ENCODE measurements at regions not wholly inside any gene's neighbourhood (a gene's known extent, or its start where the extent isn't known, plus 50 kb on each side); places are given as distances from the start of the nearest gene placed in this dataset.
"Not testable (repeated sequence)": the region's sequence is repeated elsewhere in the genome, so short reads cannot be mapped to it uniquely, and the experiment has no call there.

GRCh38 chrX:933611-934010 lies 278.8 kb downstream of the CRLF2 start:
- in situ Hi-C loops (cut with HindIII; ENCODE audit: low pct_unique_long_range_greater_than_20kb, low sequenced_read_pairs): no loop called here
- no peak for DNase-seq (ENCODE audit: low read depth)

DNA sequence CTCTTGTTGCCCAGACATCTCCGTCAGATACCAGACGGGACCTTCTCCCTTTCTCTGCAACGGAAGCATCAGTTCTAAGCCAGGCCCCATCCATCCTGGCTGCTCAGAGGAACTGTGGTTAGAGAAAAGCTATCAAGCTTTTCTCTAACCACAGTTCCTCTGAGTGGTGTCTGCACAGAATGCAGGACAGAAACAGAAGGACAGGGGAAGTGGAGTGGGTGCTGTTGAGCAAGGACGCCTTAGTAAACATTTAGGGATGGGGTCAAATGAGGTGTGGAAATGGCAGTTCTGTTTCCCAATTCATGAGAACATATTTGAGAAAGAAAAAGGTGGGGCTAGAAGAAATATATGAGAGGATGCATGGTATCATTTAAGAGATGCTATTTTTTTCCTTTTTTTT lies 283.8 kb downstream of the CRLF2 start:
- in situ Hi-C loops (cut with HindIII; ENCODE audit: low pct_unique_long_range_greater_than_20kb, low sequenced_read_pairs): no loop called here
- DNase-seq (ENCODE audit: low read depth): no peak

DNA sequence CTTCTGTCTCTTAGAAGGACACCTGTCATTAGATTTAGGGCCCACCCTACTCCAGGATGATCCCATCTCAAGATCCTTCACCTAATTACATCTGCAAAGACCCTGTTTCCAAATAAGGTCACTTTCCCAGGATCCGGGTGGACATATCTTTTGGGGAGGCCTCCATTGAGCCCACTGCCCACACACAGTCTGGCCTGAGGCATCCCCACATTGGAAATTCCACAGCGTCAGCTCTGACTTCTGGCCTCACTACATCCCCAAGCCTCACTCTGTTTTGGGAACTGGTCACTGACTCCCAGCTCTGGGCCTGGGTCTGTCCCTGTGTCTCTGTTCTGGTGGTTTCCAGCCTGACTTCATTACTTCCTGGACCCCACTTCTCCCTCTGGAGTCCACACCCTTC lies 285.5 kb downstream of the CRLF2 start:
- in situ Hi-C loops (cut with HindIII; ENCODE audit: low pct_unique_long_range_greater_than_20kb, low sequenced_read_pairs): no loop called here
- no peak for DNase-seq (ENCODE audit: low read depth)

DNA sequence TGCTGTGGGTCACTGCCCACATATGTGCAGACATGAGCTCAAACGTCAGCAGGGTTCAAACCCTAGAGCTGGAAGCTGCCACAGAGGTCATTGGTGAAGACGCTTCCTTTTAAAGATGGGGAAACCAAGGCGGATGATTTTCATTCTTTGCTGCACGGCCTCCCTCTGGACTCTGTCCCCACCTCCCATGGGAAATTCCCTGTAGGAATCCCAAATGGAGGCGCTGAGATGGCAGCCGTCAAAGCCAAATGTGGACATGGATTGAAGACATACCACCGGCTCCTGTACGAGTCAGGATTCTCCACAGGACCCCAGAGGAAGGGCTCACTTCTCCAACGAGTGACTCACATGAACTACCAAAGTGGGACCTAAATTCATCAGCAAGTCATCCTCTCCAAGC lies 286.4 kb downstream of the CRLF2 start:
- DNase-seq (ENCODE audit: low read depth): no peak
- in situ Hi-C loops (cut with HindIII; ENCODE audit: low pct_unique_long_range_greater_than_20kb, low sequenced_read_pairs): no loop called here

GRCh38 chrX:925652-926061 lies 286.8 kb downstream of the CRLF2 start:
- in situ Hi-C loops (cut with HindIII; ENCODE audit: low pct_unique_long_range_greater_than_20kb, low sequenced_read_pairs): no loop called here
- DNase-seq (ENCODE audit: low read depth): no peak

DNA sequence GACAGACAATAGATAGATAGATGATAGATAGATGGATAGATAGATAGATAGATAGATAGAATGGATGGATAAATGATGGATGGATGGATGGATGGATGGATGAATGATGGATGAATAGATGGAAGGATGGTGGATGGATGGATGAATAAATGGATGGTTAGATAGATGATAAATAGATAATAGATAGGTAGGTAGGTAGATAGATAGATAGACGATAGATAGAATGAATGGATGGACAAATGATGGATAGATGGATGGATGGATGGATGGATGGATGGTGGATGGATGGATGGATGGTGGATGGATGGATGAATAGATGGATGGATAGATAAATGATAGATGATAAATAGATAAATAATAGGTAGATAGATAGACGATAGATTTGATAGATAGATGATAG lies 287.4 kb downstream of the CRLF2 start:
- DNase-seq (ENCODE audit: low read depth): no peak
- in situ Hi-C loops (cut with HindIII; ENCODE audit: low pct_unique_long_range_greater_than_20kb, low sequenced_read_pairs): no loop called here

DNA sequence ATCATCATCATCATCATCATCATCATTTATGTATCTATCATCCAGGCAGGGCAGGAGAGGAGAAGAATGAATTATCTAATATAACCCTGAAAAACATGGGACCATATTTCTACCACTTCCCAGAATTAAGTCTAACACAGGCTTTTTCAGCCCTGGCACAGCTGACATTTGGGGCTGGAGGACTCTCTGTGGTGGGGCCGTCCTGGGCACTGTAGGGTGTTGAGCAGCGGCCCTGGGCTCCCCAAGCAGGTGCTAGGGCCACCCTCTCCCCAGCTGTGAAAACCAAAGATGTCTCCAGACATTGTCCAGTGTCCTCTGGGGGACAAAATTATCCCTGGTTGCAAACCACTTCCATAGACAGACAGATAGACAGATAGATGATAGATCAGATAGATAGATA lies 288.4 kb downstream of the CRLF2 start:
- DNase-seq (ENCODE audit: low read depth): no peak
- in situ Hi-C loops (cut with HindIII; ENCODE audit: low pct_unique_long_range_greater_than_20kb, low sequenced_read_pairs): no loop called here

- in situ Hi-C loops (cut with HindIII; ENCODE audit: low pct_unique_long_range_greater_than_20kb, low sequenced_read_pairs): no loop called here
Measured at GRCh38 chrX:920234-920799, 289.7 kb downstream of the SHOX start.

DNA sequence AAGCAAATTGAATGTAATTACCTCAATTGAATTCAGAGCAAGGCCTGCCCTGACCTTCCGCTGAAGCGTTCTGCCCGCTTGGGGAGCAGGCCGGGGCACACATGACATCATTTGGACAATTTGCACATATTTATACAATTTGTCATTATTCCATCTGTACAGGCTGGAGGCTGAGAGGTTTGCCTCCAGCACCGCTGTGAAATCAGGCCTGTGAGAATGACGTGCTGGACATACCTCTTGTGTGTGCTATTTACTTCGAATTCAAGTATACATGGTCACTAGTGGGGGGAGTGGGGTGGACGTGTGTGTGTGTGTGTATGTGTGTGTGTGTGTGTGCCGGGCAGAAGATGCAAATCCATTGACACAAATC lies 285.6 kb downstream of the SHOX start:
- in situ Hi-C loops (cut with HindIII; ENCODE audit: low pct_unique_long_range_greater_than_20kb, low sequenced_read_pairs): no loop called here
- DNase-seq (ENCODE audit: low read depth): no peak

More at GRCh38 chrX:920234-920799, 289.7 kb downstream of the SHOX start:
- peak; percentile 35 for DNase-seq (ENCODE audit: low read depth)

- DNase-seq (ENCODE audit: low read depth): no peak
- in situ Hi-C loops (cut with HindIII; ENCODE audit: low pct_unique_long_range_greater_than_20kb, low sequenced_read_pairs): no loop called here
Measured at GRCh38 chrX:915427-916229, 285.0 kb downstream of the SHOX start.

GRCh38 chrX:914206-914605 lies 283.6 kb downstream of the SHOX start:
- in situ Hi-C loops (cut with HindIII; ENCODE audit: low pct_unique_long_range_greater_than_20kb, low sequenced_read_pairs): no loop called here
- no peak for DNase-seq (ENCODE audit: low read depth)

DNA sequence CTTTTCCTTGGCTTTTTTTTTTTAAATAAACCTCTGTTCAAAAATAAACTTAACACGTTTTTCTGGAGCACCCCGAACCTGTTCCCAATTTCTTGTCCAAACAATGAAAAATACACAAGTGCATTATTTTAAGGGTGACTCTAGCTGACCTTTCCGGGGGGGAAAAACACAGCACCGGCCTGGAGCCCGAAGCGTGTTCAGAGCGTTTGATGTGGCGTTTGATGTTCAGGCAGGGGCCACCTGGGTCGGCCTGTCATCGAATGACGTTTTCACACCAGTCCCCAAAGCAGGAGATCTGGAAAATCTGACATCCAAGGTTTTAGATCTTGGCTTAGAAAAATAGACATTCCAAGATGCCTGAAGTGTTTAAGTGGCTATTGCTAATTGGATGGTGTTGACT lies 282.1 kb downstream of the SHOX start:
- no peak for DNase-seq (ENCODE audit: low read depth)
- in situ Hi-C loops (cut with HindIII; ENCODE audit: low pct_unique_long_range_greater_than_20kb, low sequenced_read_pairs): no loop called here

GRCh38 chrX:909068-909467 lies 278.5 kb downstream of the SHOX start:
- in situ Hi-C loops (cut with HindIII; ENCODE audit: low pct_unique_long_range_greater_than_20kb, low sequenced_read_pairs); DNase-seq (ENCODE audit: low read depth): not testable (repeated sequence)

GRCh38 chrX:906586-906985 lies 276.0 kb downstream of the SHOX start:
- in situ Hi-C loops (cut with HindIII; ENCODE audit: low pct_unique_long_range_greater_than_20kb, low sequenced_read_pairs): no loop called here
- no peak for DNase-seq (ENCODE audit: low read depth)

DNA sequence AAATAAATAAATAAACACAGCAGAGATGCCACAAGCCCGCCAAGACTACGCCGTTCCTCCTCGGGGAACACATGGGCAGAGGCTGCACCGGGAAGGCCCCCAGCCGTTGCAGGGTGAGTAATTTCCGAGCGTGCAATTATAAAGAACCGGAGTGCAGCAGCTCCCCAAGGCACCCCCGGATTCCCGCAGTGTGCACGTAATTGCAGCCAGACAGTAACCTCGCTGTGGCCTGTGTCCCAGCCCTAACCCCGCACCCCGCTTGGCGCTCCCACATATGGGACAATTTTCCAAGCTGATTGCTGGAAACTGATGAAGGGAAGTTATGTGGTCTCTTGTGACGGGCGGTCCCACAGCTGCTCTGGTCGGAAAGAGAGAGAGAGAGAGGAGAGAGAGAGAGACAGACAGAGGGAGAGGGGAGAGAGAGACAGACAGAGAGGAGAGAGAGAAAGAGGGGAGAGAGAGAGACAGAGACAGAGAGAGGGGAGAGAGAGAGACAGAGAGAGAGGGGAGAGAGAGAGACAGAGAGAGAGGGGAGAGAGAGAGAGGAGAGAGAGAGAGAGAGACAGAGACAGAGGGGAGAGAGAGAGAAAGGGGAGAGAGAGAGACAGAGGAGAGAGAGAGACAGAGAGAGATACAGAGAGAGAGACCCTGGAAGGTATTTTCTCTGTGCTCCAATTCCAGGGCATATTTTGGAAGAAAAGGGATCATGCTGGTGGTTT lies 275.4 kb downstream of the SHOX start:
- no peak for DNase-seq (ENCODE audit: low read depth)
- in situ Hi-C loops (cut with HindIII; ENCODE audit: low pct_unique_long_range_greater_than_20kb, low sequenced_read_pairs): no loop called here

DNA sequence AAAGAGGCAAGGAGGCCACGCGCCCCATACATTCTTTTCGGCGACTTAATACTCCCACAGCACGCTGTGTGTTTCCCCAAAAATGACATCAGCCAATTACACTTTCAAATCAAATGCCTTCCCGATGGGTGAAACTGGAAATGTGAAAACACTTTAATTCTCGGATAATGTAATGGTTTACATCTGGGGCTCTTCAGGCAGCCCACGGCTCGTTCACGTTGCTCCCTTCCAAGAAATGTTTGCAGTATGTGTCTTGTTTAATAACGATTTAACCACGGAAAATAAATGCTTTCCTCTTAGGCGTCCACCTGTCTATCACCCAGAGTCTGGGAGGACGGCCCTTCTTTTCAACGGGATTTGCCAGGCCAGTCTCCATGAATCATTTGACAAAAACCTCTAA lies 272.5 kb downstream of the SHOX start:
- DNase-seq (ENCODE audit: low read depth): no peak
- in situ Hi-C loops (cut with HindIII; ENCODE audit: low pct_unique_long_range_greater_than_20kb, low sequenced_read_pairs): no loop called here

GRCh38 chrX:896256-896655 lies 265.7 kb downstream of the SHOX start:
- in situ Hi-C loops (cut with HindIII; ENCODE audit: low pct_unique_long_range_greater_than_20kb, low sequenced_read_pairs): no loop called here
- DNase-seq (ENCODE audit: low read depth): no peak

DNA sequence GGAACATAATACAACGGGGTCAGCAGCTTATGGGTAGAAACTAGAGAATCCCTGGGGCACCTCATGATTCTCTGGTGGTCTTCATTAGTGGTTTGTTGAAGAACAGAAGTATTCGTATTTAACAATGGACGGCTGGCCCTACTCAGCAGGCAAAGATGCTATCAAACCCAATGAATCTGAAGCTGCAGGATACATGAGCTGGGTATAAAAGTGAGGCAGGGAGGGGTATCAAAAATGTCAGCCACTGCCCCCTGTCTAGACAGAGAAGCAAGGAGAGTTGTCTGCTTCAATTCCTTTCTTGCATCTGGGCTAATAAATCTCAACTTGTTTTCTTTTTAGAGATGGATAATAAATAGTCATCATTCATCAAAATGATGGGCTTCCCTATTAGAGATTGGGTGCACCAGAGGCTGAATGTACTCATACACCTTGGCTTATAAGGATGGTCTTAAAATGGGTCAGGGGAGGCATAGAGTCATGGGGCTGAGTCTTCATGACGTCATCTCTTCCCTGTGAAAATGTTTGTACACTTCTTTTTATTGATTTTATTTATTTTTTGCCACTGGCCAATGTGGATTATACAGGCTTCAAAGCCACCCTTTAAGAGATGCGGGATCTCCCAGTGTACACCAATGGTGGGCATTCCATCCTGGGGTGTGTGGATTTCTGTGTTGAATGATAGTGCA lies 259.5 kb downstream of the SHOX start:
- DNase-seq (ENCODE audit: low read depth): no peak
- in situ Hi-C loops (cut with HindIII; ENCODE audit: low pct_unique_long_range_greater_than_20kb, low sequenced_read_pairs): no loop called here

- DNase-seq (ENCODE audit: low read depth); in situ Hi-C loops (cut with HindIII; ENCODE audit: low pct_unique_long_range_greater_than_20kb, low sequenced_read_pairs): not testable (repeated sequence)
Measured at GRCh38 chrX:887724-888123, 257.1 kb downstream of the SHOX start.

Measured in Caki2 (cell line).